ENCODE measurements at regions not wholly inside any gene's neighbourhood (a gene's known extent, or its start where the extent isn't known, plus 50 kb on each side); places are given as distances from the start of the nearest gene placed in this dataset.

DNA sequence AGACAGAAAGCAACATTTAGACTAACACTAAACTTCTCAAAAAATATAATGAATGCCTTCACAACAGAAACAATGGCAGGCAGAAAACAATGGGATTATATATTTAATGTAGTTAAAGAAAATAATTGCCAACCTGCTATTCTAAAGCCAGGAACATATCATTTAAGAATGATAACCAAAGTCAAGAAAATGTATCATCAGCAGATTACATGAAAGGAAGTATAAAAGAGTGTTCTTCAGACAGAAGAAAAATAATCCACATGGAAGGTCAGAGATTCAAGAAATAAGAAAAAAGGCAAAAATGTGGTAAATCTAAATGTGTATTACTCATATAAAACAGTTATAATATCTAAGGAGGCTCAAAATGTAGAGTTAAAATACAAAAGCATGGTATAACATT lies 98.1 kb downstream of the CYP26A1 start:
- TF ChIP-seq POLR2A (IDR thresholded peaks at IDR 0.05) (no peak), CTCF (IDR thresholded peaks at IDR 0.05) (no peak)

Measured in tibial nerve (tissue), 3 donors.